Gastrocnemius medialis (tissue), 4 donors: ENCODE measurements at regions not wholly inside any gene's neighbourhood (a gene's known extent, or its start where the extent isn't known, plus 50 kb on each side); places are given as distances from the start of the nearest gene placed in this dataset.

Experiments
- POLR2A ChIP-seq, 2 donors: fragments of 450-650 bp; IDR thresholded peaks; one replicate each; pipeline ENCODE4 v1.6.1; 2017; ENCODE audit warnings: antibody characterized with exemption in 2 of 2, mild to moderate bottlenecking in 2 of 2, moderate library complexity in 2 of 2
- TF ChIP-seq, protein P1 (sequence below), 5 experiments: fragments of 450-650 bp in 3 of 5; fragments of 200-600 bp in 2 of 5; sonication (generic) in 2 of 5; IDR thresholded peaks in 4 of 5; conservative IDR thresholded peaks in 1 of 5; 1 replicate in 4 of 5; 2 replicates in 1 of 5; pipeline ENCODE4 v1.5.1; 2016 to 2019; ENCODE audit warnings: antibody characterized with exemption in 5 of 5, mild to moderate bottlenecking in 3 of 5, moderate library complexity in 3 of 5

DNA sequence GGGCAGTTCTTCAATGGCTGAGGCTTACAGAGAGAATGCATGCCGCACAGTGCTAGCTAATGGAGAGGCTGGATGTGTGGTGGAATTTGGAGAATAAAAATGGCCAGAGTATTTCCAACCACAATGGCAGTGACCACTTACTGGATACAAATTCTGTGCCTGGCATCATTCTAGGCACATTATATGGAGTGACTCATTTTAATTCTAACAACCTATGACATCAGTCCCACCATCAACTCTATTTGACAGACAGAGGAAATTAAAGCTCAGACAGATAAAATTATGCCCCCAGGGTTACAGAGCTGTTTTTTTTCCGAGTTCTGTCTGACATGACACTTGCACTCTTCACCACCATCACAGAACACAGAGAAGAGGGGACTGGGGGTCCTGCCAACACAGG lies 105.6 kb upstream of the IL12B start:
- TF ChIP-seq, protein P1, sequence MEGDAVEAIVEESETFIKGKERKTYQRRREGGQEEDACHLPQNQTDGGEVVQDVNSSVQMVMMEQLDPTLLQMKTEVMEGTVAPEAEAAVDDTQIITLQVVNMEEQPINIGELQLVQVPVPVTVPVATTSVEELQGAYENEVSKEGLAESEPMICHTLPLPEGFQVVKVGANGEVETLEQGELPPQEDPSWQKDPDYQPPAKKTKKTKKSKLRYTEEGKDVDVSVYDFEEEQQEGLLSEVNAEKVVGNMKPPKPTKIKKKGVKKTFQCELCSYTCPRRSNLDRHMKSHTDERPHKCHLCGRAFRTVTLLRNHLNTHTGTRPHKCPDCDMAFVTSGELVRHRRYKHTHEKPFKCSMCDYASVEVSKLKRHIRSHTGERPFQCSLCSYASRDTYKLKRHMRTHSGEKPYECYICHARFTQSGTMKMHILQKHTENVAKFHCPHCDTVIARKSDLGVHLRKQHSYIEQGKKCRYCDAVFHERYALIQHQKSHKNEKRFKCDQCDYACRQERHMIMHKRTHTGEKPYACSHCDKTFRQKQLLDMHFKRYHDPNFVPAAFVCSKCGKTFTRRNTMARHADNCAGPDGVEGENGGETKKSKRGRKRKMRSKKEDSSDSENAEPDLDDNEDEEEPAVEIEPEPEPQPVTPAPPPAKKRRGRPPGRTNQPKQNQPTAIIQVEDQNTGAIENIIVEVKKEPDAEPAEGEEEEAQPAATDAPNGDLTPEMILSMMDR (IDR thresholded peaks at IDR 0.05 in 4 of 5, conservative IDR thresholded peaks at IDR 0.05 in 1 of 5) = no peak
- TF ChIP-seq POLR2A (IDR thresholded peaks at IDR 0.05) = no peak
